AG20443 (cell line): ENCODE measurements at regions not wholly inside any gene's neighbourhood (a gene's known extent, or its start where the extent isn't known, plus 50 kb on each side); places are given as distances from the start of the nearest gene placed in this dataset.
A peak's percentile ranks its signal among the peaks of the same experiment; 100 is the strongest.

Experiments
- DNase-seq: peaks from one replicate; pipeline ENCODE4 v3.0.0; 2012; ENCODE audit warnings: low spot score, mixed read lengths

DNA sequence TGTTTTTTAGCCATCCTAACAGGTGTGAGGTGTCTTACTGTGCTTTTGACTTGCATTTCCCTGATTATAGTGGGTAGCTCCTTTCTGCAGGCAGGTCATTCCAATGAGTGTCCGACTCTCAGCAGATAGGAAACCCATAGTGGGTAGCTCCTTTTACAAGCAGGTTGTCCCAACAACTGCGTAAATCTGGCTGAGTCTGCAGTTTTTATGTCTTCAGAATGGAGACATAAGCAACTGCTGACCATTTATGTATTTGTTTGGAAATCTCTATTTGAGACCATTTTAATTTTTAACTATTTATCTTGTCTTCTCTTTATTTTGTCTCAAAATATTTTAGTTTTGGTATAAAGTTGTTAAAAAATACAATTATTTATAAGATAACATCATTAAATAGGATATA is 839.4 kb downstream of the SLITRK6 start:
- no peak for DNase-seq

DNA sequence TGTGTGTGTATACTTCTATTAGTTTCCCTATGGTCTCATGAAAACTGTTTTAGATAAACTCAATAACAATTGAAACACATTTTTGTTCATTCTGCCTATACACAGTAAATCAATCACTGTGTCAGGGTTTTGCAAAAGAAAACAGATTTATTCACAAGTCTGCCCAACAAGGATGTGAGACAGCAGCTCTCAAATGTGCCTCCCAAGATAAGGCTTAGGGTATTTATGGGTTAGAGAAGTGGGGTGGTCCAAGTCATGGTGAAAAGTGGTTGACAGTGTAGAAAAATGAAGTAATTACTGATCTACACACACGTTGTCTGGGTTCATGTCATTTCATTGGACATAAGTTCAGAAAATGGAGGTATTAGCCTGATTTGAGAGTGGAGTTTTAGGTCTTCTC is 844.6 kb downstream of the SLITRK6 start:
- DNase-seq, result no peak

DNA sequence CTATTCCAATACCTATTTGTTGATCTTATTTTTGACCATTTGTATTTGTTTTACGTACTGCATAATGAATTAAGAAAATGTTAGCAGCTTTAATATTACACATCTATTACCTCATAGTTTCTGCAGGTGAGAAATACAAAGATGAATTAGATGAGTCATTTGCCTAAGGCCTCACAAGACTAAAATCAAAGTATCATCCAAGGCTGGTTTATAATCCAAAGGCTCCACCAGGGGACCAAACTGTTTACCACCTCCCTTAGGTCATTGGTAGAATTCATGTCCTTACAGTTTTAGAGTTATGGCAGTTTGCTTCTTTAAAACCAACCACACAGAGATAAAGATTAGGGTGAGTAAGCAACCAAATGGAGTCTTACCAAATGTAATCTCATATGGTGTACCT is 848.1 kb downstream of the SLITRK6 start:
- no peak for DNase-seq

DNA sequence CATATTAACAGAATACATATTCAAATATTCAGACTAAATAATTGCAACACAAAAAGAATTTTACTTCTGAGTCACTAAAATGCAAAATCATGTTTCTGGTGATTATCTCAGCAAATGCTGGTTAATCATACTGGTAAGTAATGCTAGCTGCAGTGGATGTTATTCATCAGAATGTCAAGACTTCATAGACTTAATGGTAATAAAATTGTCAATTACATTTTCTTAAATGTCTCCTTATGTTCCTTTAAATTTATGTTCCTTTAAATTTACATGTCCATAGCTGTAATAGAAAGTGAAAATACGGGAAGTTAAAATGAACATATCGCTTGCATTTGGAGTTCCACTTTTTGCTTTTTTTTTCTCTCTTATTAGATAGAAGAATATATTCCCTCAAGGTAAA is 853.0 kb downstream of the SLITRK6 start:
- no peak for DNase-seq

GRCh38 chr13:84940798-84941197 is 858.4 kb downstream of the SLITRK6 start:
- DNase-seq, result no peak

DNA sequence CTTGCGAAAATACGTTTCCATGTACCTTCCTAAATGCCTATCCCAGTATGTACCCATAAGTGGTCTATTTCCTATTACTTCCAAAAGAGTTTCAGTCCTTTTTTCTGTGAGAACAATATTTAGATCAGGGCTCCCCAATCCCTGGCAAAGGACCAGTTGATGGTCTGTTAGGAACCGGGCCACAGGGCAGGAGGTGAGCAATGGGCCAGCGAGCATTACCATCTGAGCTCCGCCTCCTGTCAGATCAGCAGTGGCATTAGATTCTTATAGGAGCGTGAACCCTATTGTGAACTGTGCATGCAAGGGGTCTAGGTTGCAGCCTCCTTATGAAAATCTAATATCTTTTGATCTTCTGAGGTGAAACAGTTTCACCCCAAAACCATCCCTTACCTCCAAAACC is 859.1 kb downstream of the SLITRK6 start:
- DNase-seq, result no peak

DNA sequence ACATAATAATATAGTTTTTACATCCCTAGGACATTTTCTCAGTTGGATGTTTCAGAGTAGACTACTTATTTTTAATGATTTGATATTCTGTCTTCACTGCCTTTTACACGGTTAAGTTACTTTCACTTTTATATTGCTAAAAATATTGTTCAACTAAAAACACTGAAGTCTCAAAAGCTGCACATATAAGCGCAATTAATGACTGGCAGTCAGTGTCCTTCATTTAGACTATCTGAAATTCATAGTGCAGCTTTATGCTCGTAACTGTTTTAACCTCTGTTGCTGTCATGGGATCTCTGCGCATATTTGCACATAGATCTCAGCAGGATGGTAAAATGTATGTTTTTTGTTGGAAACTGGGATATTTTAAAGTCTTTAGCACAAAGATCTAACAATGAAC is 864.3 kb downstream of the SLITRK6 start:
- DNase-seq, result no peak

GRCh38 chr13:84933797-84934196 is 865.4 kb downstream of the SLITRK6 start:
- no peak for DNase-seq

GRCh38 chr13:84931264-84931663 is 868.0 kb downstream of the SLITRK6 start:
- DNase-seq, result no peak

DNA sequence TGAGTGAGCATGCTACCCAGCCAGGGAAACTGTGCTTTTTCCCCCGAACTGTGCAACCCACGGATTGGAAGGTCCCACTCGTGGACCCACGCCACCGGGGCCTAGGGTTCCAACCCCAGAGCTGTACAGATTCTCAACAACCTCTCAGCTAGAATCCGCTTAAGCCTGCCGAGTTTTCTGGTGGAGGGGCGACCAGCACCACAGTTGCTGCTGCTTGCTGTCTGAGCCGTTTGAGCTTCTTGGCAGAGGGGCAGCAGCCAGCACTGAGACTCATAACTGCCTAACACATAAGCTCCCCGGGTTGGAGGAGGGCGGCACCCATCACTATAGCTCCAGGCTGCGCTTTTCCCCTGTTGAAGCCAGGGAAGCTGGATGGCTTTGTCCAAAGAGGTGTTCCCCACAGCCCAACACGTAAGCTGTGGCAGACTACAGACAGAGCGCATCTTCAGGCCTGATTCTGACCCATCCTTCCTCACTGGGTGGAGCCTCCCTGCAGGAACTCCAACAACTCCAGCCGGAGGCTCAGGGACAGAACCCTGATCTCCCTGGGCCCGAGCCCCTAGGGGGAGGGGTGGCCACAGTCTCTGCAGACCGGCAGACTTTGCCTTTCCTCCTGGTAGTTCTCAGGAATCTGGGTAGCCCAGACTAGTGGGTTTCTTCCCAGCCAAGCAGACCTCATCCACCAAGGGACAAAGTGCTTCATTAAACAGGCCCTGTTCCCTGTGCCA is 871.6 kb downstream of the SLITRK6 start:
- DNase-seq, result no peak

DNA sequence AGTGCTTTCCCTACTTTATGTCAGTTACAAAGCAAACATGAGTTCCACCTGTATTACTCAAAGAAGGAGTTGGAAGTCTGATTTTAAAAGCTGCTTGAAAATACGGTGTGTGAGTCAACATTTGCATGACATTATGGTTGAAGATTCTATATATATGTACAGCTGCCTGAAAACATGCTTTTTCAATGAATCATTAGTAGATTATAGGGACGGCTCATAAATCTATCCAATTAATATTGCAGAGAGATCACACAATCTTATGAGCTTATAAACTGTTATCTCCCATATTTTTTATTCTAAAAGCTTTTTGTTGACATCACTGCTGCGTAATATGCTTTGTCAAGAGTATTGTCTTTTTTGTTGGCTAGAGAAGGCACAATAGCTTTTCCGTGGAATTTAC is 873.8 kb downstream of the SLITRK6 start:
- no peak for DNase-seq

- DNase-seq, result no peak
Observed at GRCh38 chr13:84923831-84924230, 875.4 kb downstream of the SLITRK6 start.

DNA sequence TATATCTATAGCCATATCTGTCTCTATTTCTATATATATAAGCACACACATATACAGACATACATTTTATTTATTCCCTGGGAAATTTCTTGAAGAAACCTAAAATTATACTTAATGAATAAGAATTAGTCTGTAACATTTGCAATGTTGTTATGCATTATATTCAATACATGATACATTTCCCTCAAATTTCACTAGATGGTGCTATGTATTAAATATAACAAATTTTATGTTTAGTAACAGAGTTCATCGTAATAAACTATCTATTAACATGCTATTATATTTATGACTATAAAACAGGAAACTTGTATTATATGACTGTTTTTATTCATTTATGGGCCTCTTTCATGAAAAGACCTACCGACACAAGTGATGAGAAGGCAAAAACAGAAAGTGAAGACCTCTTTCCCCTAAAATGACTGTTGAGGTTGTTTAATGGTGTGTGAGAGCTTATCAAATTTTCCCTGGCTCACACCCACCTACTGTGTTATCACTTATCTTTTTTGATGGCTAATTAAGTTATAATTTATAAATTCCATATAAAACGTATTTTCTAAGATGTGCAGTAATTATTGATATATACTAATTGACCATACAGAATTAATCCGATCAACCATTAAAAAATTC is 881.9 kb downstream of the SLITRK6 start:
- DNase-seq, result peak; percentile 14

DNA sequence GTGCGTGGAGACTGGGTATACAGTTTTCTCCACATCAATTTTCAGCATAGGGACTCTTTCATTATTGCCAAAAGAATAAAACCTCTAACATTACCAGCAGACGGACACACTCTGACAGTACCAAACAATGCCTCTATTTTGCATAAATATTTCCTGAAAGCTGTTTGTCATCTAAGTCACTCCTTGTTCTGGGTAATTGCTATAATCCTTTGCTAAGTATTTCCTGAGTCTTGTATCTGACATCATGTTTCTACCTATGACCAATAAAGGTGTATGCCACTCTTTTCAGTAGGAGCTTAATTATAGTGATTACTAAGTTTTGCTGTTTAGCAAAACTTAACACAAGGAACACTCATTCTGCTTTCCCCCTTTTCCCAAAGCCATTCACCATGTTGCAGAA is 886.5 kb downstream of the SLITRK6 start:
- DNase-seq, result no peak

DNA sequence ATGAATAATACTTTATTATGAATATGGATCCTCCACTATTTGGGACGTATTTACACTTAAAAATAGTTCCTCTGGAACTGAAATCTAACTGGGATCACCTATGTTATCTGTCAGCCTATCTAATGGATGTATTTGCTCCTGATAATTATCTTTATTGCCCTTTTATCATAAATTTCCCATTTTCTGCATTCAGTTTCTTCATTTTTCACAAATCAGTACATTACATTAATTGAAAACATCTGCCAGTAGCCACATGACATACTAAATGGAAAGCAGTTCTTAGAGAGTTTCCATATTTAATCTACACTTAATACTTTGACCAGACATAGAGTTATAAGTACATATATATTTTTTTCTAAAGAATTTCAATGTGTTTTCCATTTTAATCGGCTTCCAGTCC is 888.8 kb downstream of the SLITRK6 start:
- DNase-seq, result no peak

DNA sequence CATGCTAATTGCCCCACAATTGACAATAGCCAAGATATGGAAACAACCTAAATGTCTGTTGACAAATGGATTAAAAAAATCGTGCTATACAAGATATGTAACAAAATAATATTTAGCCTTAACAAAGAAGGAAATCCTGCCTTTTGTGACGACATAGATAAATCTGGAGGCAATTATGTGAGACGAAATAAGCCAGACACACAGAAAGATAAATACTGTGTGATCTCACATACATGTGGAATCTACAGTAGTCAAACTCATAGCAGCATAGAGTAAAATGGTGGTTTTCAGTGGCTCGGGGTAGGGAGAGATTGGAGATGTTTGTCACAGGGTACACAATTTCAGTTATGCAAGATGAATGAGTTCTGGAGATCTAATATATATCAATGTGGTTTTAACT is 895.8 kb downstream of the SLITRK6 start:
- no peak for DNase-seq

DNA sequence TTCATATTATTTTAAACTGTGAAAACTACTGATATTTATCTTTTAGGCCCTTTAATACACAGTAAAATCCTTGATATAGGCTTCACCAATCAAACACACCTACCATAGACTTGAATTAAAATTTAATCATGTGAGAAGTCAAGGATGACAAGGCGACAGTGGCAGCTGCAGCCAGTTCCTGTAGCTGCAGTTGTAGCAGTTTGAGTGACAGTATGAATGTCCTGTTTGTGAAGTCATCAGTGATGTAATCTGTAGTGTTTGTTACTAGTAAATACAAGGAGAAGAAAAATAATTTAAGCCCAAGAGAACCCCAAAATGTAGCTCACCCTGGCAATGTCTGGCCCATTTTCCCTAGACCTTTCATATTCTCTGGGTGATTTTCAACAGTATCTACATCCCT is 897.0 kb downstream of the SLITRK6 start:
- DNase-seq, result no peak

GRCh38 chr13:84896128-84896527 is 903.1 kb downstream of the SLITRK6 start:
- DNase-seq, result peak; percentile 26

DNA sequence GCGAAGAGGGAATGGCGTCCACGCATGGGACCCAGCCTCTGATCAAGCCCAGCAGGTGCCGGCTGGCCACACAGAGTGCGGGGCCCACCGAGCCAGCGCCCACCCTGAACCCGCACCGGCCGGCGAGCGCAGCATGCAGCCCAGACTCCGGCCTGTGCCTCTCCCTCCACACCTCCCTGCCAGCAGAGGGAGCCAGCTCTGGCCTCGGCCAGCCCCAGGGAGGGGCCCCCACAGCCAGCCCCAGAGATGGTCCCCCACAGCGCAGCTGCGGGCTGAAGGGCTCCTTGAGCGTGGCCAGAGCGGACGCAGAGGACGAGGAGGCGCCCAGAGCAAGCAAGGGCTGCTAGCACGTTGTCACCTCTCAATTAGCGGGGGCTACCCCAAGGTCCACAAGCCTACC is 904.5 kb downstream of the SLITRK6 start:
- no peak for DNase-seq

GRCh38 chr13:84885868-84886267 is 913.4 kb downstream of the SLITRK6 start:
- no peak for DNase-seq

DNA sequence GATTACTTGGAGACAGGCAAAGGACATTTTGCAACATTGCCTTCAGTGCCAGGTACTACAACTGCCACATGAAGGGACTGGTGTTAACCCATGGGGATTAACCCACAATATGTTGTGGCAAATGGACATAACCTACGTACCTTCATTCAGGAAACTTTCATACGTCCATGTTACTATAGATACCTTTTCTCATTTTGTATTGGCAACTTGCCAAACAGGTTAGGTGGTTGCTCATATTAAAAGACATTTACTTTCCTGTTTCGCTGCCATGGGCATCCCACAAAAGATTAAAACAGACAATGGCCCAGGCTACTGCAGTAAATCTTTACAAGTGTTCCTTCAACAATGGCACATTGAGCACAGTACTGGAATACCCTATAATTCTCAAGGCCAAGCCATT is 925.3 kb downstream of the SLITRK6 start:
- no peak for DNase-seq

DNA sequence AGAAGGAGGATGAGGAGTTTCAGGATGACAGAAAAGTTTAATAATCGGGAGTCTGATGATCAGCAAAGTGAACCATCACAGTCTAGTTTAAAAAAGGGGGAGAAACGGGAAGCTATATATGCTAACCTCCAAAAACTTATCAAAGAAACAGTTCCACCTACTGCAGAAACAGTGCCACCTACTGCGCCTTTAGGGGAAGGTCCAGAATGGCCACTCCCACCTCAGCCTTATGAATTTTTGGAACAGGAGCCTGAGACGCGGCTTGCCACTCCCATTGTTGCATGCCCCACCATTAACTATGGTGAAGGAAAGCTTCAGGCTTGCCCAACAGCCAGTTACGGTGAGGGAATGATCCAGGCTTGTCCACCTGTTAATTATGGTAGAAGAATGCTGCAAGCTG is 929.0 kb downstream of the SLITRK6 start:
- no peak for DNase-seq

DNA sequence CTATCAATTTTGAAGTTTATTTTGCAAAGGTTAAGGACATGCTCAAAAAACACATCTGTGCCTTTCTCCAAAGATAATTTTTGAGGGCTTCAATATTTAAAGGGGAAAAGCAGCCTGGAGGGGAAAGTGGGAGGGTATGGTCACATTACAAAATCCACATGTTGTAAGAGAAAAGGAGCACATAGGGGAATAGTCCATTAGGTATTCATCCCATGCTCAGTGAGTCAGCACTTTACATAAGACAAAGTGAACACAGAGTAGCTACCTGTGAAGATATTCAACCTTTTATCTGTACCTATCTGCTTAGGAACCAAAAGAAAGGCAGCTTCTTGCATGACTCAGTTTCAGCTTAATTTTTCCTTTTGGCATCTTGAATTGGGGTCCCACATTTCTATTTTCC is 932.0 kb downstream of the SLITRK6 start:
- no peak for DNase-seq

GRCh38 chr13:84865783-84866221 is 933.4 kb downstream of the SLITRK6 start:
- DNase-seq, result no peak
